Activated CD8-positive, alpha-beta T cell treated with anti-CD3 and anti-CD28 coated beads for 36 hours (primary cell): ENCODE measurements at regions not wholly inside any gene's neighbourhood (a gene's known extent, or its start where the extent isn't known, plus 50 kb on each side); places are given as distances from the start of the nearest gene placed in this dataset.

ENCODE experiments used
- ATAC-seq: fragments of 200-7000 bp; cut with Tn5 transposase; one replicate; pipeline ENCODE4 v1.10.0; 2021; ENCODE audit warnings: mild to moderate bottlenecking, moderate library complexity
- CTCF ChIA-PET: fragments of 350-600 bp; sonication (Branson Sonifier 250); formaldehyde crosslinking; loops from one replicate; lab custom pipeline; 2021; ENCODE audit warnings: antibody characterized with exemption; lab: Charles Lee
- POLR2A ChIA-PET: fragments of 350-600 bp; sonication (Branson Sonifier 250); formaldehyde crosslinking; loops from one replicate; lab custom pipeline; 2021; ENCODE audit warnings: antibody characterized with exemption; lab: Charles Lee
- DNase-seq: peaks from one replicate; pipeline ENCODE4 v3.0.0-alpha.2; 2020
- H3K27ac Mint-ChIP-seq: one replicate; pipeline ENCODE4 v1.8.0; 2021; ENCODE audit warnings: mild to moderate bottlenecking, mixed read lengths
- H3K27me3 Mint-ChIP-seq: one replicate; pipeline ENCODE4 v1.8.0; 2021; ENCODE audit warnings: mixed read lengths
- H3K36me3 Mint-ChIP-seq: one replicate; pipeline ENCODE4 v1.8.0; 2021; ENCODE audit warnings: low read depth, mixed read lengths
- H3K4me1 Mint-ChIP-seq: one replicate; pipeline ENCODE4 v1.8.0; 2021; ENCODE audit warnings: low read depth, mixed read lengths
- H3K4me3 Mint-ChIP-seq: one replicate; pipeline ENCODE4 v1.8.0; 2021; ENCODE audit warnings: mild to moderate bottlenecking, moderate library complexity, mixed read lengths
- H3K9me3 Mint-ChIP-seq: one replicate; pipeline ENCODE4 v1.8.0; 2021; ENCODE audit warnings: mixed read lengths
- CTCF ChIP-seq: fragments of 200-600 bp; IDR thresholded peaks from one replicate; pipeline ENCODE4 v1.8.0; 2022; ENCODE audit warnings: antibody characterized with exemption, mild to moderate bottlenecking
- intact Hi-C: fragments of 100-400 bp; cut with micrococcal nuclease; formaldehyde crosslinking; loops from one replicate; pipeline ENCODE4 v1.10.0; 2022

GRCh38 chr3:177830411-177830849 is 633.1 kb upstream of the TBL1XR1 start:
- no peaks in the 10 kb centered on the region for H3K36me3 Mint-ChIP-seq
- H3K27me3 Mint-ChIP-seq, result no peaks in the 10 kb centered on the region
- no peaks in the 10 kb centered on the region for H3K9me3 Mint-ChIP-seq
- DNase-seq (no peak), ATAC-seq (no peak)
- no peak overlapping the region for H3K27ac Mint-ChIP-seq
- intact Hi-C loops, result no loop called here
- CTCF ChIA-PET, result no interaction called here
- POLR2A ChIA-PET, result no interaction called here
- H3K4me3 Mint-ChIP-seq, result no peak overlapping the region
- no peak for TF ChIP-seq CTCF
- H3K4me1 Mint-ChIP-seq, result peaks cover 4% of the 10 kb centered on the region

DNA sequence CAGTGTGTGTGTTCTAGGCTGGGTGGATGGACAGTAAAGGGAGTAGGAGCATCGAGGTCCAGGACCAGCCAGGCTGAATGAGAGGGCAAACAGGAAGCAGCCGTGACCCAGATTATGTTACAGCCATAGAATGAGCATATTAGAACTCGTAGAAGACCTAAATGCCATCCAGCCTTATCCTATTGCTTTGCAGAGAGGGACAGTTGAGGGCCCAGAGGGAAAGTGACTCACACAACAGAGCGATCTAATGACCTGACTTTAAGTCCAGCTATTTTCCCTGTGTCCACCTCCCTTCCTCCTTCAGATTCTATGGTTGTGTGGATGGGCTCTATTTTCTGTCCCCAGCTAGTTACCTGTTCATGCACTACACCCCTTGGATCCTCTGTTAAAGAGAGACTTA is 634.1 kb upstream of the TBL1XR1 start:
- Mint-ChIP-seq H3K4me3 (no peak overlapping the region), H3K4me1 (peaks cover 7% of the 10 kb centered on the region), H3K27me3 (no peaks in the 10 kb centered on the region), H3K27ac (no peak overlapping the region), H3K36me3 (no peaks in the 10 kb centered on the region), H3K9me3 (no peaks in the 10 kb centered on the region)
- CTCF ChIA-PET, result no interaction called here
- no peak for TF ChIP-seq CTCF
- intact Hi-C loops, result no loop called here
- DNase-seq, result no peak
- ATAC-seq, result no peak
- POLR2A ChIA-PET, result no interaction called here

DNA sequence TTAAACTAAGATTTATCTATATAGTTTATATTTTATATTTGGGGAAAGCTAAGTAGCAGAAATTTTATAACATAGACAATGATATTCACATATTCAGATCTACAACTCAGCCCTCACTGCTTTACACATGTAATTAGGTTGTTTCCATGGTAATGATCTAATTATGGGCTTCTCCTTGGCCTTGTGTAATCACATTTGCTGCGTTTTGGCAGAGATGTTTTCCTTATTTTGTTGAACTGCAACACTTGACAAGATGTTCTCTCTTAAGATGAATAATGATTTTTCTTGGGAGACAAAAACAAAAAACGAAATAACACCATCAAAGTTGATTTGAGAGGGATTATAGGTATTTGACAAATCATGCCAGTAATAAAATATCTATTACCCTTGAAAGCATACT is 635.6 kb upstream of the TBL1XR1 start:
- POLR2A ChIA-PET, result no interaction called here
- ATAC-seq (no peak), DNase-seq (no peak)
- no peak overlapping the region for H3K27ac Mint-ChIP-seq
- intact Hi-C loops, result no loop called here
- no peaks in the 10 kb centered on the region for H3K27me3 Mint-ChIP-seq
- TF ChIP-seq CTCF, result no peak
- no peak overlapping the region for H3K4me3 Mint-ChIP-seq
- H3K4me1 Mint-ChIP-seq, result peaks cover 2% of the 10 kb centered on the region
- H3K9me3 Mint-ChIP-seq, result no peaks in the 10 kb centered on the region
- H3K36me3 Mint-ChIP-seq, result no peaks in the 10 kb centered on the region
- CTCF ChIA-PET, result no interaction called here

DNA sequence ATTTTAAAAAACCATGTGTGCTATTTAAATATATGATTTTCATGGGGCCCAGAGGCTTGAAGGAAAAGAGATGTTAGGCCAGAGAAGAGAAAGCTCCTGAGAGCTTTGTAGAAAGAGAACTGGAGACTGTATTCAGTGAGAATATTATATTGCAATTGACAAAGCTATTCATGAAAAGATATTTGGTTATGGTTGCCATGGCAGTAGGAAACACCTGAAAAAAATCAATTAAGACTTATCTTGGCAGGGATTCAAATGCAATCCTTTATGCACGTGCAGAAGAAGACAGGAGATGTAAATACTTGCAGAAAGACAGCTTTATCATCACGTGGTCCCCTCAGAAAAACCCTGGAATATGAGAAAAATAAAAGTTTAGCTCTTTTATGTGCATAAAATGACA is 636.0 kb upstream of the TBL1XR1 start:
- Mint-ChIP-seq H3K27me3 (no peaks in the 10 kb centered on the region), H3K36me3 (no peaks in the 10 kb centered on the region), H3K27ac (no peak overlapping the region), H3K9me3 (no peaks in the 10 kb centered on the region), H3K4me3 (no peak overlapping the region), H3K4me1 (peaks cover 2% of the 10 kb centered on the region)
- CTCF ChIA-PET, result no interaction called here
- POLR2A ChIA-PET, result no interaction called here
- ATAC-seq, result no peak
- no peak for DNase-seq
- intact Hi-C loops, result no loop called here
- TF ChIP-seq CTCF, result no peak

GRCh38 chr3:177835008-177835407 is 637.7 kb upstream of the TBL1XR1 start:
- CTCF ChIA-PET, result interaction anchor here (0.9 kb wide), 1 partner anchor 16 kb away, joined by 3 read pairs; no protein-coding TSS in a partner anchor
- ATAC-seq (no peak), DNase-seq (no peak)
- Mint-ChIP-seq H3K9me3 (no peaks in the 10 kb centered on the region), H3K4me1 (peaks cover 2% of the 10 kb centered on the region), H3K27ac (no peak overlapping the region), H3K36me3 (no peaks in the 10 kb centered on the region), H3K4me3 (no peak overlapping the region), H3K27me3 (no peaks in the 10 kb centered on the region)
- POLR2A ChIA-PET, result no interaction called here
- intact Hi-C loops, result no loop called here
- no peak for TF ChIP-seq CTCF
